Transverse colon (tissue), 4 donors: ENCODE measurements at regions not wholly inside any gene's neighbourhood (a gene's known extent, or its start where the extent isn't known, plus 50 kb on each side); places are given as distances from the start of the nearest gene placed in this dataset.

Source experiments
- CTCF ChIP-seq, 5 experiments: fragments of 200-600 bp in 3 of 5; fragments of 450-650 bp in 2 of 5; sonication (generic) in 3 of 5; IDR thresholded peaks; 1 replicate in 2 of 5; 2 replicates in 3 of 5; pipeline ENCODE4 v1.5.1; 2016 to 2017; ENCODE audit warnings: antibody characterized with exemption in 5 of 5, inconsistent platforms in 3 of 5, mild to moderate bottlenecking in 2 of 5, moderate library complexity in 1 of 5
- POLR2A ChIP-seq: fragments of 450-650 bp; IDR thresholded peaks from one replicate; pipeline ENCODE4 v1.6.1; 2016; ENCODE audit warnings: antibody characterized with exemption, mild to moderate bottlenecking, moderate library complexity
- POLR2AphosphoS5 ChIP-seq, 3 donors: sonication (generic); formaldehyde crosslinking; IDR thresholded peaks; one replicate each; pipeline ENCODE4 v1.6.1; 2016; ENCODE audit warnings: antibody characterized with exemption in 3 of 3

- no peak for TF ChIP-seq POLR2A
- TF ChIP-seq POLR2AphosphoS5 (IDR thresholded peaks at IDR 0.05) = no peak
- TF ChIP-seq CTCF (IDR thresholded peaks at IDR 0.05) = no peak
Measured at GRCh38 chr7:109206196-109206595, 636.5 kb downstream of the DNAJB9 start.
